ENCODE measurements at regions not wholly inside any gene's neighbourhood (a gene's known extent, or its start where the extent isn't known, plus 50 kb on each side); places are given as distances from the start of the nearest gene placed in this dataset.
"Not testable (repeated sequence)": the region's sequence is repeated elsewhere in the genome, so short reads cannot be mapped to it uniquely, and the experiment has no call there.

- intact Hi-C loops (cut with DNase I), result no loop called here
- ATAC-seq, result no peak
- no peak for DNase-seq (ENCODE audit: missing footprints)
Measured at GRCh38 chr5:155529362-155529761, 515.8 kb downstream of the KIF4B start.

GRCh38 chr5:155530046-155530445 lies 516.5 kb downstream of the KIF4B start:
- ATAC-seq, result no peak
- intact Hi-C loops (cut with DNase I), result no loop called here
- DNase-seq (ENCODE audit: missing footprints), result no peak

- DNase-seq (ENCODE audit: missing footprints), result no peak
- ATAC-seq, result no peak
- intact Hi-C loops (cut with DNase I), result no loop called here
Measured at GRCh38 chr5:155532621-155533311, 519.2 kb downstream of the KIF4B start.

GRCh38 chr5:155540000-155540595 lies 526.5 kb downstream of the KIF4B start:
- ATAC-seq (no peak), DNase-seq (ENCODE audit: missing footprints) (no peak)
- intact Hi-C loops (cut with DNase I), result no loop called here

GRCh38 chr5:155546075-155546474 lies 532.5 kb downstream of the KIF4B start:
- DNase-seq (ENCODE audit: missing footprints), result no peak
- intact Hi-C loops (cut with DNase I), result no loop called here
- ATAC-seq, result no peak

DNA sequence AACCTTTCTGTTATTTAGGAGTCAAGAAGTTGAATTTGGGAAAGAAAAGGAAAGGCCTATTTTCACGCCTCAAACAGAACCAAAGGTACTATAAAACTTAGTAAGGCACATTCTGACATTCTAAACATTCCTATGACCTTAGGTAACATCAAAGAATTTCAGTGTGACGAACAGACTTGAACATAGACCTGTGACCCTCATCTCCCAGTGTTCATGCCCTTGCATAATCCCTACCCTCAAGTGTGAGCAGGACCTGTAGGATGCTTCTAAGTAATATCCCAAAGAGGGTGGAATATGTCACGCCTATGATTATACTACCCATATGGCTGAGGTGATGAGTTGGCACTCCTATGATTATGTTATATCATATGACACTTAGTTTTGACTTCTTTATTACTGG lies 540.9 kb downstream of the KIF4B start:
- intact Hi-C loops (cut with DNase I), result no loop called here
- DNase-seq (ENCODE audit: missing footprints), result no peak
- ATAC-seq, result no peak

- intact Hi-C loops (cut with DNase I), result no loop called here
- ATAC-seq (no peak), DNase-seq (ENCODE audit: missing footprints) (no peak)
Measured at GRCh38 chr5:155556222-155556621, 542.7 kb downstream of the KIF4B start.

DNA sequence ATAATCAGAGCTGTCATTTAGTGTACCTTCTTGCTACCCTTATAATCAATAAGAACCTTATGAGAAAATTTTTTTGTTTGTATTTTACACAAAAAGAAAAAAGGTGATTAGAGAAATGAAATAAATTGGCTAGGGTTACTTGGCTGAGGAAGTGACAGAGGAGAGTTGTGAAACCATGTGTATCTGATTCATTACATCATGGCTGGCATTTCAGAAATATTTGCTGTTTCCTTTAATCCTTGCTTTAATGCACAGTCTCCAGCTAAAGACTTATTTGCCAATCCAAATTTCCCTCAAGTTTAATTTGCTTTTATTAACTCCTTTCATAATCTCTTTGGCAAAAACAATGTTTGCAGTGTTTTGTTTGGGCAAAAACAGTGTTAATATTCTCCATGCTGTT lies 543.1 kb downstream of the KIF4B start:
- no peak for ATAC-seq
- DNase-seq (ENCODE audit: missing footprints), result no peak

DNA sequence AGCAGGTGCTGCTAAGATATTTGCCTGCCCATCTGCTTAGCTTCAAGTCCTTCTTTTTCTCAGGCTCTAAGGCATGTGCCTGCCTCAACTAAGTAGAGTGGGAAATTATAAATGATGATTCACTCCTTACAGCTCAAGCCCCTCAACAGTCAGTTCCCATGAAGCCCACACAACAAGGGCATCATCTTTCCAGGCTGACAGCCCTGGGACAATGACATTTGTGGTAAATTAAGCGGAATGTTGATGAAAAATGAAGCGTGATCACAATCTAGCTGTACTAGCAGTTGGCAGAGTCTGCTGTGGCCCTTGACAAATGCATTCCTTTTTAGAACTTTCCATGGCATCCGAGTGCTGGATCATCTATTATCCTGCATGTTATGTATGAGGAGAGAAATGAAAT lies 548.6 kb downstream of the KIF4B start:
- ATAC-seq (no peak), DNase-seq (ENCODE audit: missing footprints) (no peak)
- intact Hi-C loops (cut with DNase I), result no loop called here

More for the DNA sequence above, 543.1 kb downstream of the KIF4B start:
- intact Hi-C loops (cut with DNase I), result no loop called here

GRCh38 chr5:155564541-155564940 lies 551.0 kb downstream of the KIF4B start:
- no peak for ATAC-seq
- intact Hi-C loops (cut with DNase I), result no loop called here
- no peak for DNase-seq (ENCODE audit: missing footprints)

- no peak for DNase-seq (ENCODE audit: missing footprints)
- ATAC-seq, result no peak
- intact Hi-C loops (cut with DNase I), result no loop called here
Measured at GRCh38 chr5:155575861-155576260, 562.3 kb downstream of the KIF4B start.

- ATAC-seq; intact Hi-C loops (cut with DNase I); DNase-seq (ENCODE audit: missing footprints): not testable (repeated sequence)
Measured at GRCh38 chr5:155586808-155587207, 573.3 kb downstream of the KIF4B start.

DNA sequence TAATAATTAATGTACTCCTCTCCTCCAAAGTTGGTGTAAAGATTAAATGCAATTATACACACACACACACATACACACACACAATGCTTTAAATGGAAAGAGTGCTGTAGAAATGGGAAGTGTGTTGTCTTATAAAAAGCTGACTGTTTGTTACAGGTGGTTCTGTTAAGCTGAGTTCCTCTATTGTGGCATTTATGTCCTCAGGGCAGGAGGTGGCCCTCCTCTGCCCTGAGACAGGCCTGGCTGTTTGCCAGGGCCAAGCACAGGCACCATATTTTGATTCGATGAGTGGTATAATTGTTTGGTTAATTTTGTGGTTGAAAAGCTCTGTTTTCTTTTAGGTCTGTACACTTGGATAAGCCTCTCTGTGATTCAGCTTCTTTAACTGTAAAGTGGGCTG lies 573.9 kb downstream of the KIF4B start:
- intact Hi-C loops (cut with DNase I), result no loop called here
- no peak for DNase-seq (ENCODE audit: missing footprints)
- ATAC-seq, result no peak

DNA sequence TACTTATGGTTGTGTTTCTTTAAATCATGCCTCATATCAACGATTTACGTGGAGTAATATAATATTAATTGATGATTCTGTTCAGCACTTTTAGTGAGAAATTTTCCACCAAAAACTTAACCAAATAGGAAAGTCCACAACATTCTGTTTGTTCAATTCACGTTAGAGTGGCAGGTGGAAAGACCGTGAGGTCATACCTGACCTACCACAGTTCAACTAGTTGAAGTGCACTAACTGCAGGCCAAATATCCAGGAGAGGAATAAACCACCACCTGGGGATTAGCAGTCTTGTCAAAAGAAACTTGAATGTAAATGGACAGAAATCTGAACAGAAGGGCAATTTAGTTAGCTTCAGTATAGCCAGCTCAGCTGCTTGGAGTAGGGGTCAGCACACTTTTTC lies 577.7 kb downstream of the KIF4B start:
- no peak for DNase-seq (ENCODE audit: missing footprints)
- intact Hi-C loops (cut with DNase I), result no loop called here
- ATAC-seq, result no peak

- intact Hi-C loops (cut with DNase I), result no loop called here
- DNase-seq (ENCODE audit: missing footprints), result no peak
- no peak for ATAC-seq
Measured at GRCh38 chr5:155594270-155594669, 580.7 kb downstream of the KIF4B start.

GRCh38 chr5:155595791-155596190 lies 582.2 kb downstream of the KIF4B start:
- intact Hi-C loops (cut with DNase I), result no loop called here
- DNase-seq (ENCODE audit: missing footprints), result no peak
- ATAC-seq, result no peak

DNA sequence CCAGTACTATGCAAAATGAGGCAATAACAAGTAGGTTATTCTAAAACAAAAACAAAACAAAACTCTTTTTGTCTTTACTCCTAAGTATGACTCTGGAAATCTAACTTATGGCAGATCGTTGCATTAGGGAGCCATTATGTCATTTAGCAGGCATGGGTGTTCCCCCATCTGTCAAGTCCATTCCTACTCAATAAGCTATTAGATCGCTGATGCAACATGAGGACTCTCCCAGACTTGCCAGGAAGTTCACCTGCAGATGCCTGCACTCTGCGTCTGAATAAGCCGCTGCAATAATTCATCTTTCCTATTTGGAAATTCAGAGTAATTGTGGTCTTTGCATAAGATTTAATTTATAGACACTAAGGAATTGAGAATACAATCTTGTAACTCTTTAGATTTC lies 585.0 kb downstream of the KIF4B start:
- no peak for ATAC-seq
- DNase-seq (ENCODE audit: missing footprints), result no peak
- intact Hi-C loops (cut with DNase I), result no loop called here

DNA sequence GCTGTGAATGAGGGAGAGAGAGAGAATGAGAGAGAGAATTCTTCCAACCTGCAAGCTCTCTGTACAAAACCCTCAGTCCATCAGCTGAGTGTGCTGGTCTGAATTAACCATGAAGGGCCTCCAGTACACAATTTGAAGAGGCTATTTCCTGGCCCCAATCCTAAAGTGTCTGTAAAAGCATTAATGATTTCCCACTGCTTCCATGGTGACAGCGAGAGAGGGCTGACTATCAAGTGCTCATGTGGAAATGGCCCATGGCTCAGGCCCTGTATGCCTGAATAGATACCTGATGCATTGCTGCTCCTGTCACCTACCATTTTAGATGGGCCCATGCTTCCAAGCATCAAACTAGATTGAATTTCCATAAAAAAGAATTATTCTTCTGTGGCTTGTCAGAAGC lies 592.4 kb downstream of the KIF4B start:
- DNase-seq (ENCODE audit: missing footprints), result no peak
- intact Hi-C loops (cut with DNase I), result no loop called here
- ATAC-seq, result no peak

DNA sequence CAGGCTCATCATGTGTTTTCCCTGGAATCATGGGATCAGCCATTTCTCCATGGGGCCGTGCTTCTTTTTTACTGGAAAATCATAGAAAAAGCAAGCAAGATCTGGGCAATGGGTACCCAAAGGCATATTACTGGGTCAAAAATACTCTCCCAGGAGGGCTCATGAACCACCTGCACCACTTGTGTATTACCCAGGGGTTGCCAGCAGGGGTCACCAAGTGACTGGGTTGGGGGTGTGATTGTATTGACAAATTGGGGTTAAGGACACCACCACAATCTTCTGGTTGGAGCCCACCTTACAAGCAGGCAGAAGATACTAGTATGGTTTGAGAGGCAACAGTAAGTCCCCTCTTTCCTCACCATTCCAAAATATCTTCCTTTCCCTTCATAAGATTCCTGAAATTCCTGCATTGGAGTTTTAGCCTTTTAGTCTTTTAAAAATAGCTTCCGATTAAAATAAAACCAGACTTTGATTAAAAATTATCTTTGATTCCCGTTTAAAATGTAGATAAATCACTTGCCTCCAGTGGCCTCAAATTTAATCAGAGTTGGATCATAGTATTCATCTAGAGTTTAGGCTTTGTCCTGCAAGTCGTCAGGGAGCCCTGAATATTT lies 603.3 kb downstream of the KIF4B start:
- intact Hi-C loops (cut with DNase I), result loop anchor here (10.0 kb wide), 1 partner anchor 1208 kb away; no protein-coding TSS in a partner anchor
- DNase-seq (ENCODE audit: missing footprints) (peak; percentile 45), ATAC-seq (peak; percentile 50)

GRCh38 chr5:155619688-155620087 lies 606.1 kb downstream of the KIF4B start:
- ATAC-seq (no peak), DNase-seq (ENCODE audit: missing footprints) (no peak)
- intact Hi-C loops (cut with DNase I), result loop anchor here (10.0 kb wide), 1 partner anchor 1205 kb away; no protein-coding TSS in a partner anchor
